ENCODE measurements at regions not wholly inside any gene's neighbourhood (a gene's known extent, or its start where the extent isn't known, plus 50 kb on each side); places are given as distances from the start of the nearest gene placed in this dataset.

DNA sequence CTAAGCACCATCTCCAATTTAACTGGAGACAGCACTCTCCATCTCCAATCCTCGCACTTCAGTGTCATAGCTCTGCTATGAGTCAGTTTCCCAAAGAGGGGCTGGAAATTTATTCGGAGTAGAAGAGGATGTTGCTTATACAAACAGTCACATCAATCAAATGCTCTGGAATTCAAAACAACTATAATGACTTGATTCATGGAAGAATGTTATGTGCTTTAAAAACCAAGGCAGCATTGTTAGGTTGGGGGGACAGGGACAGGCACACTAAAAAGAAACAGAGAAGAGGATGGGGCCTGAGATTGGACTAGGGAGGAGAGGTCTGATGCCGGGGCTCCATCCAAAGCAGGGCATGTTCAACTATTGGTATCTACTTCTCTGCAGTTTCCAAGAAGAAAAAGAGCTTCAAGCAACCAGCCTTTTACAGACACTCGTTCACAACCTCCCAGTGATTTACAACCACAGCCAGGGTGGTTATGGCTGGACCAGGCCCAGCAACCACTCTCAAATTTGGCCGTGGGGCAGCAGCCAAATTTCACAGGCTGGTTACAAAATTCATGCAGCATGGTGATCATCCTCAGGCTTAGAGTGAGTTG, 117.5 kb upstream of the ZNF366 start:
- peaks cover 17 to 25% (median 21%) of the 10 kb centered on the region in 5 donors for H3K27me3 Mint-ChIP-seq
- peaks cover 0 to 3% (median 0%) of the 10 kb centered on the region in 7 donors for H3K4me1 Mint-ChIP-seq
- Histone ChIP-seq H3K9me3 (ENCODE audit: control insufficient read depth in 2 of 3, low read length in 3 of 3) (no peaks in the 10 kb centered on the region), H3K4me3 (ENCODE audit: low read length) (no peak overlapping the region), H3K36me3 (ENCODE audit: control insufficient read depth in 2 of 3, insufficient read depth in 3 of 3, low read length in 3 of 3) (no peaks in the 10 kb centered on the region), H3K27ac (ENCODE audit: low read depth, low read length) (no peak overlapping the region), H3K4me1 (ENCODE audit: control insufficient read depth in 2 of 2, insufficient read depth in 2 of 2, low read length in 2 of 2) (no peaks in the 10 kb centered on the region), H3K27me3 (ENCODE audit: control insufficient read depth in 2 of 2, insufficient read depth in 2 of 2, low read length in 2 of 2) (no peaks in the 10 kb centered on the region)
- H3K9me3 Mint-ChIP-seq, result no peaks in the 10 kb centered on the region
- POLR2A ChIA-PET, result no interaction called here
- H3K27ac Mint-ChIP-seq, result no peak overlapping the region
- no peak for DNase-seq
- no peaks in the 10 kb centered on the region for H3K36me3 Mint-ChIP-seq
- no peak for ATAC-seq
- no peak overlapping the region for H3K4me3 Mint-ChIP-seq
- CTCF ChIA-PET, result no interaction called here
- intact Hi-C loops (cut with micrococcal nuclease), result no loop called here

- Histone ChIP-seq H3K36me3 (ENCODE audit: control insufficient read depth in 2 of 3, insufficient read depth in 3 of 3, low read length in 3 of 3) (no peaks in the 10 kb centered on the region), H3K4me3 (ENCODE audit: low read length) (no peak overlapping the region), H3K27me3 (ENCODE audit: control insufficient read depth in 2 of 2, insufficient read depth in 2 of 2, low read length in 2 of 2) (no peaks in the 10 kb centered on the region), H3K27ac (ENCODE audit: low read depth, low read length) (no peak overlapping the region), H3K9me3 (ENCODE audit: control insufficient read depth in 2 of 3, low read length in 3 of 3) (no peaks in the 10 kb centered on the region), H3K4me1 (ENCODE audit: control insufficient read depth in 2 of 2, insufficient read depth in 2 of 2, low read length in 2 of 2) (no peaks in the 10 kb centered on the region)
- Mint-ChIP-seq H3K4me1 (no peaks in the 10 kb centered on the region), H3K36me3 (no peaks in the 10 kb centered on the region), H3K27me3 (peaks cover 12 to 25% (median 20%) of the 10 kb centered on the region in 5 donors), H3K9me3 (no peaks in the 10 kb centered on the region), H3K27ac (no peak overlapping the region), H3K4me3 (no peak overlapping the region)
- intact Hi-C loops (cut with micrococcal nuclease), result no loop called here
- ChIA-PET CTCF (no interaction called here), POLR2A (no interaction called here)
- ATAC-seq (no peak), DNase-seq (no peak)
Measured at GRCh38 chr5:72623936-72624335, 116.7 kb upstream of the ZNF366 start.

GRCh38 chr5:72623323-72623722, 116.1 kb upstream of the ZNF366 start:
- no peak overlapping the region for H3K4me3 Mint-ChIP-seq
- CTCF ChIA-PET, result no interaction called here
- no peaks in the 10 kb centered on the region for H3K36me3 ChIP-seq (ENCODE audit: control insufficient read depth in 2 of 3, insufficient read depth in 3 of 3, low read length in 3 of 3)
- no peaks in the 10 kb centered on the region for H3K9me3 ChIP-seq (ENCODE audit: control insufficient read depth in 2 of 3, low read length in 3 of 3)
- H3K36me3 Mint-ChIP-seq, result no peaks in the 10 kb centered on the region
- intact Hi-C loops (cut with micrococcal nuclease), result no loop called here
- no peak overlapping the region for H3K27ac Mint-ChIP-seq
- no peaks in the 10 kb centered on the region for H3K9me3 Mint-ChIP-seq
- no peak overlapping the region for H3K27ac ChIP-seq (ENCODE audit: low read depth, low read length)
- DNase-seq (no peak), ATAC-seq (no peak)
- no peaks in the 10 kb centered on the region for H3K27me3 ChIP-seq (ENCODE audit: control insufficient read depth in 2 of 2, insufficient read depth in 2 of 2, low read length in 2 of 2)
- H3K27me3 Mint-ChIP-seq, result peaks cover 12 to 25% (median 20%) of the 10 kb centered on the region in 5 donors
- POLR2A ChIA-PET, result no interaction called here
- no peak overlapping the region for H3K4me3 ChIP-seq (ENCODE audit: low read length)
- no peaks in the 10 kb centered on the region for H3K4me1 Mint-ChIP-seq
- no peaks in the 10 kb centered on the region for H3K4me1 ChIP-seq (ENCODE audit: control insufficient read depth in 2 of 2, insufficient read depth in 2 of 2, low read length in 2 of 2)

DNA sequence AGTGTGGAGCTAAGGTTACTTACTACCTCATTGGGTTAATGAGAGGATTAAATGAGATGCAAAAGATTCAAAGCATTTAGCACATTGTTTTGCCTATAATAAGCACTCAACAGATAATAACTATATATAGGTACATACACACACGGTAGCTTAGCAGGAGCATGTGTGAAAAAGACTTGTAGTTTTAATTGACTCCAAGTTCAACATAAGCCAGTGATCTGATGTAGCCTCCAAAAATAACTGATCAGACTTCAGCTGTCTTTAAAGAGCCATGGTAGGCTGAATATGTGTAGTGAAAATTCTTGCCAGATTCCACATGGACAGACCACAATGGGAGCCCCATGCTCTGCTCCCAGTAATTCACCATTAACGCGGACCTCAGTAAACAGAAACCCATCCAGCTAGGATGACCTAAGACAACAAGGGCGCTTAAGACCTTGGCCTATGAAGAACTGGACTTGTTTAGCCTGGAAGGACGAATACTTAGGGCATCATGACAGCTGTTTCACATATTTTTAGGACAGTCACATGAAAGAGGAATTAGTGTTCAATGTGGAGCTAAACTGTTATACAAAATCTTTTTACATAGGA, 115.1 kb upstream of the ZNF366 start:
- Mint-ChIP-seq H3K27me3 (peaks cover 12 to 25% (median 20%) of the 10 kb centered on the region in 5 donors), H3K36me3 (no peaks in the 10 kb centered on the region), H3K4me3 (no peak overlapping the region), H3K4me1 (no peaks in the 10 kb centered on the region), H3K9me3 (no peaks in the 10 kb centered on the region), H3K27ac (no peak overlapping the region)
- DNase-seq (no peak), ATAC-seq (no peak)
- Histone ChIP-seq H3K4me1 (ENCODE audit: control insufficient read depth in 2 of 2, insufficient read depth in 2 of 2, low read length in 2 of 2) (no peaks in the 10 kb centered on the region), H3K36me3 (ENCODE audit: control insufficient read depth in 2 of 3, insufficient read depth in 3 of 3, low read length in 3 of 3) (no peaks in the 10 kb centered on the region), H3K4me3 (ENCODE audit: low read length) (no peak overlapping the region), H3K27me3 (ENCODE audit: control insufficient read depth in 2 of 2, insufficient read depth in 2 of 2, low read length in 2 of 2) (no peaks in the 10 kb centered on the region), H3K27ac (ENCODE audit: low read depth, low read length) (no peak overlapping the region), H3K9me3 (ENCODE audit: control insufficient read depth in 2 of 3, low read length in 3 of 3) (no peaks in the 10 kb centered on the region)
- ChIA-PET CTCF (no interaction called here), POLR2A (no interaction called here)
- intact Hi-C loops (cut with micrococcal nuclease), result no loop called here

DNA sequence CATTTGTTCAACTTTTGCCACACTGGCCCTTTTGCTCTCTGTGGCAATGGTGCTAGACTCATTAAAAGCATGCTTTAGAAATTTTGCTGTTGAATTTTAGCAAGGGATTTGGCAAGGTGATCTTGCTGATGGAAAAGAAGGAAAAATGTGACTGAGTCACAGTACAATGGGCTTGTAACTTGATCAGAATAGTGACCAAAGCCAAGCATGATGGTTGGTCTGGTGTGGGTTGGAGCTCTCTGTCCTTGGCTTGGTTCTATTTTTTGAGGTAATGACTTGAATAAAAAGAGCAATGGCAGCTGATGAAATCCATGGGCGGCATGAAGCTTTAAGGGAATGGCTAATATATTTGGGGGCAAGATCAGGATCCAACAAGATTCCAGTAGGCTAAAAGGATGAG, 114.4 kb upstream of the ZNF366 start:
- Histone ChIP-seq H3K27me3 (ENCODE audit: control insufficient read depth in 2 of 2, insufficient read depth in 2 of 2, low read length in 2 of 2) (no peaks in the 10 kb centered on the region), H3K4me1 (ENCODE audit: control insufficient read depth in 2 of 2, insufficient read depth in 2 of 2, low read length in 2 of 2) (no peaks in the 10 kb centered on the region), H3K9me3 (ENCODE audit: control insufficient read depth in 2 of 3, low read length in 3 of 3) (no peaks in the 10 kb centered on the region), H3K36me3 (ENCODE audit: control insufficient read depth in 2 of 3, insufficient read depth in 3 of 3, low read length in 3 of 3) (no peaks in the 10 kb centered on the region), H3K4me3 (ENCODE audit: low read length) (no peak overlapping the region), H3K27ac (ENCODE audit: low read depth, low read length) (no peak overlapping the region)
- Mint-ChIP-seq H3K4me1 (no peaks in the 10 kb centered on the region), H3K4me3 (no peak overlapping the region), H3K36me3 (no peaks in the 10 kb centered on the region), H3K27me3 (peaks cover 12 to 25% (median 20%) of the 10 kb centered on the region in 5 donors), H3K27ac (no peak overlapping the region), H3K9me3 (no peaks in the 10 kb centered on the region)
- ChIA-PET POLR2A (interaction anchor here (0.6 kb wide), 1 partner anchor 9 kb away, joined by 3 read pairs; no protein-coding TSS in a partner anchor), CTCF (no interaction called here)
- intact Hi-C loops (cut with micrococcal nuclease), result no loop called here
- no peak for ATAC-seq
- DNase-seq, result no peak

GRCh38 chr5:72619677-72620076, 112.5 kb upstream of the ZNF366 start:
- H3K27me3 ChIP-seq (ENCODE audit: control insufficient read depth in 2 of 2, insufficient read depth in 2 of 2, low read length in 2 of 2), result no peaks in the 10 kb centered on the region
- Mint-ChIP-seq H3K9me3 (no peaks in the 10 kb centered on the region), H3K27ac (no peak overlapping the region), H3K4me3 (no peak overlapping the region), H3K36me3 (no peaks in the 10 kb centered on the region), H3K4me1 (no peaks in the 10 kb centered on the region), H3K27me3 (peaks cover 4 to 20% (median 12%) of the 10 kb centered on the region in 5 donors)
- H3K36me3 ChIP-seq (ENCODE audit: control insufficient read depth in 2 of 3, insufficient read depth in 3 of 3, low read length in 3 of 3), result no peaks in the 10 kb centered on the region
- no peak overlapping the region for H3K4me3 ChIP-seq (ENCODE audit: low read length)
- H3K27ac ChIP-seq (ENCODE audit: low read depth, low read length), result no peak overlapping the region
- intact Hi-C loops (cut with micrococcal nuclease), result no loop called here
- POLR2A ChIA-PET, result no interaction called here
- H3K4me1 ChIP-seq (ENCODE audit: control insufficient read depth in 2 of 2, insufficient read depth in 2 of 2, low read length in 2 of 2), result no peaks in the 10 kb centered on the region
- CTCF ChIA-PET, result interaction anchor here (1.3 kb wide), 1 partner anchor 8 kb away, joined by 3 read pairs; no protein-coding TSS in a partner anchor
- no peaks in the 10 kb centered on the region for H3K9me3 ChIP-seq (ENCODE audit: control insufficient read depth in 2 of 3, low read length in 3 of 3)
- no peak for ATAC-seq
- no peak for DNase-seq

- H3K27ac ChIP-seq (ENCODE audit: low read depth, low read length), result no peak overlapping the region
- H3K9me3 ChIP-seq (ENCODE audit: control insufficient read depth in 2 of 3, low read length in 3 of 3), result no peaks in the 10 kb centered on the region
- no peaks in the 10 kb centered on the region for H3K36me3 ChIP-seq (ENCODE audit: control insufficient read depth in 2 of 3, insufficient read depth in 3 of 3, low read length in 3 of 3)
- Mint-ChIP-seq H3K4me1 (no peaks in the 10 kb centered on the region), H3K27ac (no peak overlapping the region), H3K36me3 (no peaks in the 10 kb centered on the region), H3K9me3 (no peaks in the 10 kb centered on the region), H3K4me3 (no peak overlapping the region), H3K27me3 (peaks cover 2 to 16% (median 12%) of the 10 kb centered on the region in 5 donors)
- ChIA-PET POLR2A (no interaction called here), CTCF (interaction anchor here (1.3 kb wide), 1 partner anchor 8 kb away, joined by 3 read pairs; no protein-coding TSS in a partner anchor)
- ATAC-seq (no peak), DNase-seq (no peak)
- no peaks in the 10 kb centered on the region for H3K4me1 ChIP-seq (ENCODE audit: control insufficient read depth in 2 of 2, insufficient read depth in 2 of 2, low read length in 2 of 2)
- H3K27me3 ChIP-seq (ENCODE audit: control insufficient read depth in 2 of 2, insufficient read depth in 2 of 2, low read length in 2 of 2), result no peaks in the 10 kb centered on the region
- no peak overlapping the region for H3K4me3 ChIP-seq (ENCODE audit: low read length)
- intact Hi-C loops (cut with micrococcal nuclease), result no loop called here
Measured at GRCh38 chr5:72619251-72619650, 112.0 kb upstream of the ZNF366 start.
